Heart right ventricle (tissue), 16 donors: ENCODE measurements at regions not wholly inside any gene's neighbourhood (a gene's known extent, or its start where the extent isn't known, plus 50 kb on each side); places are given as distances from the start of the nearest gene placed in this dataset.
"Not testable (repeated sequence)": the region's sequence is repeated elsewhere in the genome, so short reads cannot be mapped to it uniquely, and the experiment has no call there.

Experiments used
- ATAC-seq, 8 donors: fragments of 200-7000 bp; cut with Tn5 transposase; one replicate each; pipeline ENCODE4 v1.9.1; 2020; ENCODE audit warnings: mild to moderate bottlenecking in 8 of 8, moderate library complexity in 8 of 8, moderate number of reproducible peaks in 1 of 8
- DNase-seq, 2 donors: peaks; one replicate each; pipeline ENCODE4 v3.0.0-alpha.2; 2020
- H3K27ac ChIP-seq, 10 donors: fragments of 200-600 bp; sonication (generic) in 2 of 10; one replicate each; pipeline versions ENCODE4 v1.5.0 to v1.8.0; 2020 to 2022; ENCODE audit warnings: mild to moderate bottlenecking in 3 of 10
- H3K27me3 ChIP-seq, 7 donors: fragments of 200-600 bp; one replicate each; pipeline ENCODE4 v1.8.0; 2021 to 2022; ENCODE audit warnings: mild to moderate bottlenecking in 2 of 7
- H3K36me3 ChIP-seq, 9 donors: fragments of 200-600 bp; sonication (generic) in 1 of 9; one replicate each; pipeline versions ENCODE4 v1.5.0 to v1.8.0; 2020 to 2022; ENCODE audit warnings: mild to moderate bottlenecking in 2 of 9
- H3K4me1 ChIP-seq, 9 donors: fragments of 200-600 bp; sonication (generic) in 1 of 9; one replicate each; pipeline versions ENCODE4 v1.5.0 to v1.8.0; 2020 to 2022; ENCODE audit warnings: mild to moderate bottlenecking in 4 of 9
- H3K4me3 ChIP-seq, 10 donors: fragments of 200-600 bp; sonication (generic) in 2 of 10; one replicate each; pipeline versions ENCODE4 v1.5.0 to v1.8.0; 2020 to 2022; ENCODE audit warnings: mild to moderate bottlenecking in 7 of 10, moderate library complexity in 2 of 10
- H3K9me3 ChIP-seq, 11 donors: fragments of 200-600 bp in 10 of 11; sonication (generic) in 2 of 11; one replicate each; pipeline versions ENCODE4 v1.5.0 to v1.8.0; 2013 to 2022; ENCODE audit warnings: mild to moderate bottlenecking in 2 of 11, control low read depth in 1 of 11, moderate library complexity in 1 of 11
- CTCF ChIP-seq, 9 donors: fragments of 200-600 bp; sonication (generic) in 2 of 9; IDR thresholded peaks; one replicate each; pipeline versions ENCODE4 v1.5.0 to v1.8.0; 2021 to 2022; ENCODE audit warnings: antibody characterized with exemption in 9 of 9, mild to moderate bottlenecking in 5 of 9, moderate library complexity in 1 of 9
- WGBS, 2 donors: extraction: QIAGEN DNeasy Blood & Tissue Kit; methylation state at CpG; one replicate each; pipeline ENCODE4 v1.1.7; 2013; ENCODE audit warnings: inconsistent platforms in 1 of 2; 5-methylcytosine and 5-hydroxymethylcytosine counted together
- intact Hi-C, 10 donors: fragments of 100-400 bp; cut with DNase I; formaldehyde crosslinking; loops; one replicate each; pipeline versions ENCODE4 v1.11.1 to v1.14.2; 2022
- donor health status: Arrhythmogenic right ventricular cardiomyopathy.
- donor health status: ischemic (EF 13 %, LVEDD 7.1; RV severe dilation, severe dysfunction).
- donor health status: healthy with polysubstance abuse.
- donor health status: DM: no; HTN: yes; CAD: no.
- donor health status: DM: no; HTN: no; CAD: no.
- donor health status: ischemic (EF 25% LVEDD 6.9; RV normal size, moderate dysfunction).
- donor health status: ischemic (EF 25% LVEDD 5.7; RV mildly dilated, moderate dysfunction).
- donor health status: healthy.
- donor health status: DM: yes; HTN: yes; CAD: no.
- donor health status: Ischemic cardiomyopathy.
- donor health status: ischemic (EF 35%, LVEDD 5.7; RV mildly dilated, moderate dysfunction).
- donor health status: nonischemic (EF 11% LVEDD 7.7; RV severe dilation, severe dysfunction).
- donor health status: DM: yes; HTN: yes; CAD: no.
- donor health status: PGD.
- donor health status: ischemic (EF 29% LVEDD 5.4; RV normal size, mild dysfunction).
- donor health status: nonischemic (EF 23%, LVEDD 6.1; RV moderate dilation, normal function).

- no peak overlapping the region for H3K4me3 ChIP-seq
- ATAC-seq = no peak
- no peak overlapping the region for H3K27ac ChIP-seq
- no peak for DNase-seq
- H3K9me3 ChIP-seq = no peaks in the 10 kb centered on the region
- H3K27me3 ChIP-seq = no peaks in the 10 kb centered on the region
- peaks cover 0 to 17% (median 0%) of the 10 kb centered on the region in 9 donors for H3K4me1 ChIP-seq
- WGBS, 2 donors = 83 to 88% methylated on average over 6 of the region's 6 CpGs
- intact Hi-C loops = no loop called here
- no peaks in the 10 kb centered on the region for H3K36me3 ChIP-seq
- TF ChIP-seq CTCF (IDR thresholded peaks at IDR 0.05) = no peak
Measured at GRCh38 chr6:118719351-118720124, 68.1 kb upstream of the CEP85L start.

DNA sequence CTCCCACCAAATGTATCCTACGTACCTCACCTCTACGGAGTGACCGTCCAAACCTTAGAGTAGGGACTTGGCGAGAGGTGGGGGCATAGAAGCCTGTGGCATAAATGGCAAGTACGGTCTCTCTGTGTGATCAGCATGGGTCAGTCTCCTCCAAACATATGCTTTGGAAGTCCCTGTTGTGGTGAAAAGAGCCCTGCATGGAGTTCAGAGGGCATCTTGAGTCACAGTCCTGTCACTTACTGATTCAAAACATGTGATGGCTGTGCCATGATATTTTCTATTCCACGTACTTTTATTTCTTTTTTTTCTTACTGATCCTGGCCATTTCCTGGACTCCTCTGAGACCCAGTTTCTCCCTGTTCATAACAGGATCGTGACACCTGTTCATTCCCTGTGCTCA, 67.5 kb upstream of the CEP85L start:
- WGBS, 2 donors = 94% methylated on average over 7 of the region's 7 CpGs
- no peak for TF ChIP-seq CTCF (IDR thresholded peaks at IDR 0.05)
- H3K9me3 ChIP-seq = no peaks in the 10 kb centered on the region
- H3K27ac ChIP-seq = no peak overlapping the region
- DNase-seq (no peak), ATAC-seq (no peak)
- no peaks in the 10 kb centered on the region for H3K27me3 ChIP-seq
- H3K4me1 ChIP-seq = peaks cover 0 to 13% (median 0%) of the 10 kb centered on the region in 9 donors
- H3K36me3 ChIP-seq = no peaks in the 10 kb centered on the region
- intact Hi-C loops = no loop called here
- H3K4me3 ChIP-seq = no peak overlapping the region

DNA sequence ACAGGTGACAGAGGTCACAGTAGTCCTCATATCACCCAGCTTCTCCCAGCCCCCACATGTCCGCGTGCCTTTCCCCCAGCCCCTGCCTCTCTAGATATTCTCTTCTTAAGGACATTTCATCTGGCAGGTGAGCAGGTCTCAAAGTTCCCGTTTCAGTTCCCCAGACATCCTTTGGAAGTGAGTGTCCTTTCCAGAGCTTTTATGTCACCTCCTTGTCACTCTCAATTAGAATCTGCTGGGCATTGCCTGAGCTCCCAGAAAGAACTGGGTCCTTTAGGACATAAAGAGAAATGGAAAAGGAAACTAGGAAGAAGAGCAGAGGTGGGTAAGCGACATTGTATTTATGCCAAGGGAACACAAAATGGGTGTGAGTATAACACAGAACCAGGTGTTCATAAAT, 66.9 kb upstream of the CEP85L start:
- no peak overlapping the region for H3K27ac ChIP-seq
- intact Hi-C loops = no loop called here
- H3K9me3 ChIP-seq = no peaks in the 10 kb centered on the region
- no peak for TF ChIP-seq CTCF (IDR thresholded peaks at IDR 0.05)
- no peak overlapping the region for H3K4me3 ChIP-seq
- 78 to 81% methylated on average over 4 of the region's 4 CpGs for WGBS, 2 donors
- DNase-seq (no peak), ATAC-seq (no peak)
- H3K27me3 ChIP-seq = no peaks in the 10 kb centered on the region
- no peaks in the 10 kb centered on the region for H3K36me3 ChIP-seq
- H3K4me1 ChIP-seq = peaks cover 0 to 13% (median 0%) of the 10 kb centered on the region in 9 donors

- no peak for ATAC-seq
- Histone ChIP-seq H3K36me3 (no peaks in the 10 kb centered on the region), H3K9me3 (no peaks in the 10 kb centered on the region), H3K4me3 (no peak overlapping the region), H3K27ac (no peak overlapping the region), H3K4me1 (peaks cover 0 to 15% (median 0%) of the 10 kb centered on the region in 9 donors), H3K27me3 (no peaks in the 10 kb centered on the region)
- intact Hi-C loops = no loop called here
- WGBS, 2 donors = 89 to 94% methylated on average over 13 of the region's 13 CpGs
- no peak for TF ChIP-seq CTCF (IDR thresholded peaks at IDR 0.05)
- no peak for DNase-seq
Measured at GRCh38 chr6:118717106-118717505, 65.7 kb upstream of the CEP85L start.

- H3K27ac ChIP-seq, ATAC-seq, H3K36me3 ChIP-seq, H3K27me3 ChIP-seq, H3K4me3 ChIP-seq, DNase-seq, intact Hi-C loops, H3K9me3 ChIP-seq: not testable (repeated sequence)
- H3K4me1 ChIP-seq = peaks cover 0 to 15% (median 0%) of the 10 kb centered on the region in 9 donors
- WGBS, 2 donors = 96 to 98% methylated on average over 5 of the region's 5 CpGs
Measured at GRCh38 chr6:118715907-118716306, 64.5 kb upstream of the CEP85L start.
